Transverse colon (tissue), 4 donors: ENCODE measurements at regions not wholly inside any gene's neighbourhood (a gene's known extent, or its start where the extent isn't known, plus 50 kb on each side); places are given as distances from the start of the nearest gene placed in this dataset.

ENCODE experiments used
- DNase-seq: peaks from one replicate; pipeline ENCODE4 v3.0.0-alpha.2; 2019
- H3K27ac ChIP-seq, 4 donors: fragments of 200-600 bp; sonication (generic); 2 replicates each; pipeline ENCODE4 v1.5.1; 2016 to 2018; ENCODE audit warnings: inconsistent platforms in 4 of 4
- H3K27me3 ChIP-seq: fragments of 200-600 bp; sonication (generic); 2 replicates; pipeline ENCODE4 v1.5.1; 2017; ENCODE audit warnings: inconsistent platforms
- H3K36me3 ChIP-seq, 4 donors: fragments of 200-600 bp; sonication (generic); 2 replicates each; pipeline ENCODE4 v1.5.1; 2017 to 2019; ENCODE audit warnings: inconsistent platforms in 4 of 4
- H3K4me1 ChIP-seq, 4 donors: fragments of 200-600 bp; sonication (generic); 2 replicates each; pipeline ENCODE4 v1.5.1; 2017 to 2020; ENCODE audit warnings: inconsistent platforms in 4 of 4
- H3K4me3 ChIP-seq, 4 donors: fragments of 200-600 bp; sonication (generic); 1 replicate in 1 of 4; 2 replicates in 3 of 4; pipeline versions ENCODE4 v1.5.1 to v1.6.1; 2017 to 2019; ENCODE audit warnings: inconsistent platforms in 4 of 4
- H3K9me3 ChIP-seq, 2 donors: fragments of 200-600 bp; sonication (generic); 2 replicates each; pipeline ENCODE4 v1.5.1; 2017 to 2019; ENCODE audit warnings: inconsistent platforms in 2 of 2
- CTCF ChIP-seq, 5 experiments: fragments of 200-600 bp in 3 of 5; fragments of 450-650 bp in 2 of 5; sonication (generic) in 3 of 5; IDR thresholded peaks; 1 replicate in 2 of 5; 2 replicates in 3 of 5; pipeline ENCODE4 v1.5.1; 2016 to 2017; ENCODE audit warnings: antibody characterized with exemption in 5 of 5, inconsistent platforms in 3 of 5, mild to moderate bottlenecking in 2 of 5, moderate library complexity in 1 of 5
- EP300 ChIP-seq: sonication (generic); formaldehyde crosslinking; IDR thresholded peaks from one replicate; pipeline ENCODE4 v1.6.1; 2017; ENCODE audit warnings: antibody characterized with exemption, low read depth
- POLR2A ChIP-seq: fragments of 450-650 bp; IDR thresholded peaks from one replicate; pipeline ENCODE4 v1.6.1; 2016; ENCODE audit warnings: antibody characterized with exemption, mild to moderate bottlenecking, moderate library complexity
- POLR2AphosphoS5 ChIP-seq, 3 donors: sonication (generic); formaldehyde crosslinking; IDR thresholded peaks; one replicate each; pipeline ENCODE4 v1.6.1; 2016; ENCODE audit warnings: antibody characterized with exemption in 3 of 3
- WGBS, 2 donors: methylation state at CpG; one replicate each; pipeline ENCODE4 v1.1.5; 2018; ENCODE audit warnings: low coverage in 1 of 2; 5-methylcytosine and 5-hydroxymethylcytosine counted together
- in situ Hi-C, 4 donors: fragments of 200-750 bp; cut with MboI; loops; one replicate each; pipeline versions ENCODE4 v1.15.0 to v1.15.1; 2017; ENCODE audit warnings: low sequenced_read_pairs in 3 of 4, low pct_ligation_motif_present in 1 of 4, low pct_unique_long_range_greater_than_20kb in 1 of 4
- intact Hi-C: fragments of 100-400 bp; cut with DNase I; formaldehyde crosslinking; loops from one replicate; pipeline ENCODE4 v1.15.1; 2023; ENCODE audit warnings: low total_unique reads

GRCh38 chrX:110989447-110989846, 106.5 kb upstream of the PAK3 start:
- H3K9me3 ChIP-seq: no peaks in the 10 kb centered on the region
- WGBS, 2 donors: 31 to 47% methylated on average over 2 to 3 of the region's 3 CpGs
- no peak for DNase-seq
- intact Hi-C loops (no loop called here), in situ Hi-C loops (no loop called here)
- no peaks in the 10 kb centered on the region for H3K36me3 ChIP-seq
- no peaks in the 10 kb centered on the region for H3K27me3 ChIP-seq
- no peak overlapping the region for H3K27ac ChIP-seq
- no peak overlapping the region for H3K4me3 ChIP-seq
- TF ChIP-seq POLR2AphosphoS5 (IDR thresholded peaks at IDR 0.05) (no peak), CTCF (IDR thresholded peaks at IDR 0.05) (no peak), POLR2A (no peak), EP300 (no peak)
- no peaks in the 10 kb centered on the region for H3K4me1 ChIP-seq

- no peaks in the 10 kb centered on the region for H3K9me3 ChIP-seq
- intact Hi-C loops (no loop called here), in situ Hi-C loops (no loop called here)
- WGBS, 2 donors: 29 to 43% methylated on average over 1 to 3 of the region's 3 CpGs
- DNase-seq: no peak
- TF ChIP-seq POLR2A (no peak), EP300 (no peak), POLR2AphosphoS5 (IDR thresholded peaks at IDR 0.05) (no peak), CTCF (IDR thresholded peaks at IDR 0.05) (no peak)
- no peaks in the 10 kb centered on the region for H3K36me3 ChIP-seq
- no peaks in the 10 kb centered on the region for H3K4me1 ChIP-seq
- no peak overlapping the region for H3K4me3 ChIP-seq
- no peak overlapping the region for H3K27ac ChIP-seq
- no peaks in the 10 kb centered on the region for H3K27me3 ChIP-seq
Observed at GRCh38 chrX:110987292-110987691, 108.7 kb upstream of the PAK3 start.

GRCh38 chrX:110985470-110985869, 110.5 kb upstream of the PAK3 start:
- in situ Hi-C loops: no loop called here
- intact Hi-C loops: no loop called here
- Histone ChIP-seq H3K27ac (no peak overlapping the region), H3K4me3 (no peak overlapping the region), H3K27me3 (no peaks in the 10 kb centered on the region), H3K9me3 (no peaks in the 10 kb centered on the region), H3K36me3 (no peaks in the 10 kb centered on the region), H3K4me1 (no peaks in the 10 kb centered on the region)
- WGBS, 2 donors: 29 to 50% methylated on average over 1 to 2 of the region's 2 CpGs
- no peak for TF ChIP-seq EP300
- no peak for TF ChIP-seq CTCF (IDR thresholded peaks at IDR 0.05)
- TF ChIP-seq POLR2AphosphoS5 (IDR thresholded peaks at IDR 0.05): no peak
- no peak for TF ChIP-seq POLR2A
- no peak for DNase-seq

GRCh38 chrX:110983024-110983423, 113.0 kb upstream of the PAK3 start:
- TF ChIP-seq POLR2A: no peak
- in situ Hi-C loops: no loop called here
- no peak overlapping the region for H3K4me3 ChIP-seq
- WGBS, 2 donors: 43 to 58% methylated on average over 2 of the region's 2 CpGs
- H3K27ac ChIP-seq: no peak overlapping the region
- no peaks in the 10 kb centered on the region for H3K36me3 ChIP-seq
- H3K9me3 ChIP-seq: no peaks in the 10 kb centered on the region
- no peaks in the 10 kb centered on the region for H3K4me1 ChIP-seq
- no peak for DNase-seq
- H3K27me3 ChIP-seq: no peaks in the 10 kb centered on the region
- intact Hi-C loops: no loop called here

- in situ Hi-C loops (no loop called here), intact Hi-C loops (no loop called here)
- TF ChIP-seq EP300: no peak
- no peaks in the 10 kb centered on the region for H3K9me3 ChIP-seq
- WGBS, 2 donors: 81 to 100% methylated on average over 1 of the region's 1 CpG
- no peaks in the 10 kb centered on the region for H3K4me1 ChIP-seq
- H3K36me3 ChIP-seq: no peaks in the 10 kb centered on the region
- no peak overlapping the region for H3K4me3 ChIP-seq
- H3K27me3 ChIP-seq: no peaks in the 10 kb centered on the region
- H3K27ac ChIP-seq: no peak overlapping the region
- no peak for DNase-seq
Observed at GRCh38 chrX:110966839-110967238, 129.2 kb upstream of the PAK3 start.
